ENCODE measurements at regions not wholly inside any gene's neighbourhood (a gene's known extent, or its start where the extent isn't known, plus 50 kb on each side); places are given as distances from the start of the nearest gene placed in this dataset.
A peak's percentile ranks its signal among the peaks of the same experiment; 100 is the strongest.

GRCh38 chr4:104848597-104849225 is 298.0 kb upstream of the TET2 start:
- no CpG with 5 or more reads among the region's 3 CpGs for WGBS (ENCODE audit: insufficient coverage)
- POLR2A ChIA-PET: no interaction called here

GRCh38 chr4:104859601-104860237 is 287.0 kb upstream of the TET2 start:
- DNase-seq (no peak), ATAC-seq (replicated peaks in 1 of 4) (no peak)
- Mint-ChIP-seq H3K27ac (no peak overlapping the region), H3K4me1 (no peaks in the 10 kb centered on the region), H3K4me3 (no peak overlapping the region), H3K27me3 (no peaks in the 10 kb centered on the region), H3K9me3 (no peaks in the 10 kb centered on the region), H3K36me3 (no peaks in the 10 kb centered on the region)
- no peaks in the 10 kb centered on the region for H3K27me3 ChIP-seq (replicated peaks in 1 of 2; ENCODE audit: control insufficient read depth in 2 of 2, extremely low read depth in 1 of 2, insufficient read depth in 2 of 2, low read length in 1 of 2)
- H3K27ac ChIP-seq (ENCODE audit: low read length): no peak overlapping the region
- no peaks in the 10 kb centered on the region for H3K9me3 ChIP-seq
- ChIA-PET CTCF (interaction anchor here (0.6 to 1.5 kb wide), 5 partner anchors 9 to 107 kb away, joined by 3 to 6 read pairs (median 3); no protein-coding TSS in a partner anchor), POLR2A (no interaction called here)
- WGBS (ENCODE audit: insufficient coverage): 68% methylated on average over 4 of the region's 10 CpGs
- no peaks in the 10 kb centered on the region for H3K36me3 ChIP-seq (ENCODE audit: control insufficient read depth in 2 of 2, extremely low read depth in 1 of 2, insufficient read depth in 1 of 2, low read length in 1 of 2)
- no peak overlapping the region for H3K4me3 ChIP-seq (ENCODE audit: control insufficient read depth in 1 of 2, extremely low read depth in 1 of 2, low read length in 1 of 2)
- H3K4me1 ChIP-seq (ENCODE audit: control insufficient read depth in 1 of 2, extremely low read depth in 1 of 2, insufficient read depth in 2 of 2, low read length in 2 of 2): no peaks in the 10 kb centered on the region

More at GRCh38 chr4:104848597-104849225, 298.0 kb upstream of the TET2 start:
- Mint-ChIP-seq H3K4me1 (no peaks in the 10 kb centered on the region), H3K9me3 (no peaks in the 10 kb centered on the region), H3K27me3 (peaks cover 0 to 4% of the 10 kb centered on the region in 2 donors), H3K27ac (no peak overlapping the region), H3K36me3 (no peaks in the 10 kb centered on the region), H3K4me3 (no peak overlapping the region)
- Histone ChIP-seq H3K4me3 (ENCODE audit: control insufficient read depth in 1 of 2, extremely low read depth in 1 of 2, low read length in 1 of 2) (no peak overlapping the region), H3K27me3 (replicated peaks in 1 of 2; ENCODE audit: control insufficient read depth in 2 of 2, extremely low read depth in 1 of 2, insufficient read depth in 2 of 2, low read length in 1 of 2) (peaks cover 0 to 2% of the 10 kb centered on the region in 2 experiments), H3K9me3 (no peaks in the 10 kb centered on the region), H3K27ac (ENCODE audit: low read length) (no peak overlapping the region), H3K36me3 (ENCODE audit: control insufficient read depth in 2 of 2, extremely low read depth in 1 of 2, insufficient read depth in 1 of 2, low read length in 1 of 2) (no peaks in the 10 kb centered on the region), H3K4me1 (ENCODE audit: control insufficient read depth in 1 of 2, extremely low read depth in 1 of 2, insufficient read depth in 2 of 2, low read length in 2 of 2) (no peaks in the 10 kb centered on the region)
- no peak for ATAC-seq (replicated peaks in 1 of 4)
- no peak for DNase-seq
- CTCF ChIA-PET: no interaction called here

GRCh38 chr4:104860238-104861123 is 286.2 kb upstream of the TET2 start:
- no peaks in the 10 kb centered on the region for H3K27me3 ChIP-seq (replicated peaks in 1 of 2; ENCODE audit: control insufficient read depth in 2 of 2, extremely low read depth in 1 of 2, insufficient read depth in 2 of 2, low read length in 1 of 2)
- ATAC-seq (replicated peaks in 1 of 4) (peak in 2 of 4 experiments; percentile 48 to 60), DNase-seq (peak in 23 of 35 experiments; percentile 2 to 61 (median 17))
- H3K4me1 ChIP-seq (ENCODE audit: control insufficient read depth in 1 of 2, extremely low read depth in 1 of 2, insufficient read depth in 2 of 2, low read length in 2 of 2): no peaks in the 10 kb centered on the region
- Mint-ChIP-seq H3K4me1 (no peaks in the 10 kb centered on the region), H3K9me3 (no peaks in the 10 kb centered on the region), H3K4me3 (no peak overlapping the region), H3K27me3 (no peaks in the 10 kb centered on the region), H3K27ac (no peak overlapping the region), H3K36me3 (no peaks in the 10 kb centered on the region)
- no CpG with 5 or more reads among the region's 4 CpGs for WGBS (ENCODE audit: insufficient coverage)
- no peak overlapping the region for H3K4me3 ChIP-seq (ENCODE audit: control insufficient read depth in 1 of 2, extremely low read depth in 1 of 2, low read length in 1 of 2)
- H3K36me3 ChIP-seq (ENCODE audit: control insufficient read depth in 2 of 2, extremely low read depth in 1 of 2, insufficient read depth in 1 of 2, low read length in 1 of 2): no peaks in the 10 kb centered on the region
- H3K9me3 ChIP-seq: no peaks in the 10 kb centered on the region
- ChIA-PET CTCF (interaction anchor here in 1 of 2 donors (1.0 to 1.5 kb wide), 3 partner anchors 10 to 13 kb away, joined by 3 to 6 read pairs (median 5); no protein-coding TSS in a partner anchor), POLR2A (no interaction called here)
- H3K27ac ChIP-seq (ENCODE audit: low read length): no peak overlapping the region

- WGBS (ENCODE audit: insufficient coverage): 80% methylated on average over 1 of the region's 4 CpGs
These were observed 279.9 kb upstream of the TET2 start for GRCh38 chr4:104866809-104867208.

GRCh38 chr4:104868533-104868932 is 278.1 kb upstream of the TET2 start:
- ChIA-PET POLR2A (interaction anchor here in 1 of 2 donors (0.6 kb wide), 1 partner anchor 10 kb away, joined by 4 read pairs; no protein-coding TSS in a partner anchor), CTCF (no interaction called here)
- Mint-ChIP-seq H3K4me3 (no peak overlapping the region), H3K27me3 (peaks cover 0 to 25% of the 10 kb centered on the region in 2 donors), H3K4me1 (no peaks in the 10 kb centered on the region), H3K9me3 (no peaks in the 10 kb centered on the region), H3K36me3 (no peaks in the 10 kb centered on the region), H3K27ac (no peak overlapping the region)
- no peaks in the 10 kb centered on the region for H3K27me3 ChIP-seq (replicated peaks in 1 of 2; ENCODE audit: control insufficient read depth in 2 of 2, extremely low read depth in 1 of 2, insufficient read depth in 2 of 2, low read length in 1 of 2)
- no peak overlapping the region for H3K27ac ChIP-seq (ENCODE audit: low read length)
- H3K4me1 ChIP-seq (ENCODE audit: control insufficient read depth in 1 of 2, extremely low read depth in 1 of 2, insufficient read depth in 2 of 2, low read length in 2 of 2): no peaks in the 10 kb centered on the region
- DNase-seq (no peak), ATAC-seq (replicated peaks in 1 of 4) (no peak)
- no peak overlapping the region for H3K4me3 ChIP-seq (ENCODE audit: control insufficient read depth in 1 of 2, extremely low read depth in 1 of 2, low read length in 1 of 2)
- H3K9me3 ChIP-seq: no peaks in the 10 kb centered on the region
- no peaks in the 10 kb centered on the region for H3K36me3 ChIP-seq (ENCODE audit: control insufficient read depth in 2 of 2, extremely low read depth in 1 of 2, insufficient read depth in 1 of 2, low read length in 1 of 2)

More at GRCh38 chr4:104866809-104867208, 279.9 kb upstream of the TET2 start:
- peaks cover 0 to 13% of the 10 kb centered on the region in 2 donors for H3K27me3 Mint-ChIP-seq
- H3K27ac ChIP-seq (ENCODE audit: low read length): no peak overlapping the region
- no peaks in the 10 kb centered on the region for H3K9me3 Mint-ChIP-seq
- ChIA-PET POLR2A (no interaction called here), CTCF (no interaction called here)
- no peaks in the 10 kb centered on the region for H3K4me1 ChIP-seq (ENCODE audit: control insufficient read depth in 1 of 2, extremely low read depth in 1 of 2, insufficient read depth in 2 of 2, low read length in 2 of 2)
- no peak overlapping the region for H3K27ac Mint-ChIP-seq
- no peaks in the 10 kb centered on the region for H3K36me3 ChIP-seq (ENCODE audit: control insufficient read depth in 2 of 2, extremely low read depth in 1 of 2, insufficient read depth in 1 of 2, low read length in 1 of 2)
- H3K4me3 ChIP-seq (ENCODE audit: control insufficient read depth in 1 of 2, extremely low read depth in 1 of 2, low read length in 1 of 2): no peak overlapping the region
- no peaks in the 10 kb centered on the region for H3K9me3 ChIP-seq
- ATAC-seq (replicated peaks in 1 of 4) (no peak), DNase-seq (no peak)
- H3K27me3 ChIP-seq (replicated peaks in 1 of 2; ENCODE audit: control insufficient read depth in 2 of 2, extremely low read depth in 1 of 2, insufficient read depth in 2 of 2, low read length in 1 of 2): no peaks in the 10 kb centered on the region
- H3K36me3 Mint-ChIP-seq: no peaks in the 10 kb centered on the region
- H3K4me1 Mint-ChIP-seq: no peaks in the 10 kb centered on the region
- H3K4me3 Mint-ChIP-seq: no peak overlapping the region

GRCh38 chr4:104868958-104869357 is 277.7 kb upstream of the TET2 start:
- H3K27me3 Mint-ChIP-seq: peaks cover 0 to 25% of the 10 kb centered on the region in 2 donors
- Histone ChIP-seq H3K4me3 (ENCODE audit: control insufficient read depth in 1 of 2, extremely low read depth in 1 of 2, low read length in 1 of 2) (no peak overlapping the region), H3K27ac (ENCODE audit: low read length) (no peak overlapping the region), H3K36me3 (ENCODE audit: control insufficient read depth in 2 of 2, extremely low read depth in 1 of 2, insufficient read depth in 1 of 2, low read length in 1 of 2) (no peaks in the 10 kb centered on the region), H3K9me3 (no peaks in the 10 kb centered on the region), H3K4me1 (ENCODE audit: control insufficient read depth in 1 of 2, extremely low read depth in 1 of 2, insufficient read depth in 2 of 2, low read length in 2 of 2) (no peaks in the 10 kb centered on the region), H3K27me3 (replicated peaks in 1 of 2; ENCODE audit: control insufficient read depth in 2 of 2, extremely low read depth in 1 of 2, insufficient read depth in 2 of 2, low read length in 1 of 2) (no peaks in the 10 kb centered on the region)
- no peaks in the 10 kb centered on the region for H3K9me3 Mint-ChIP-seq
- H3K36me3 Mint-ChIP-seq: no peaks in the 10 kb centered on the region
- no CpG with 5 or more reads among the region's 2 CpGs for WGBS (ENCODE audit: insufficient coverage)
- POLR2A ChIA-PET: interaction anchor here in 1 of 2 donors (0.6 kb wide), 1 partner anchor 10 kb away, joined by 4 read pairs; no protein-coding TSS in a partner anchor
- DNase-seq (no peak), ATAC-seq (replicated peaks in 1 of 4) (no peak)
- CTCF ChIA-PET: no interaction called here
- H3K4me1 Mint-ChIP-seq: no peaks in the 10 kb centered on the region
- no peak overlapping the region for H3K4me3 Mint-ChIP-seq
- no peak overlapping the region for H3K27ac Mint-ChIP-seq
